ENCODE measurements at regions not wholly inside any gene's neighbourhood (a gene's known extent, or its start where the extent isn't known, plus 50 kb on each side); places are given as distances from the start of the nearest gene placed in this dataset.

GRCh38 chr6:67664942-67665341, 970.1 kb upstream of the ADGRB3 start (continued):
- TF ChIP-seq, protein P1, sequence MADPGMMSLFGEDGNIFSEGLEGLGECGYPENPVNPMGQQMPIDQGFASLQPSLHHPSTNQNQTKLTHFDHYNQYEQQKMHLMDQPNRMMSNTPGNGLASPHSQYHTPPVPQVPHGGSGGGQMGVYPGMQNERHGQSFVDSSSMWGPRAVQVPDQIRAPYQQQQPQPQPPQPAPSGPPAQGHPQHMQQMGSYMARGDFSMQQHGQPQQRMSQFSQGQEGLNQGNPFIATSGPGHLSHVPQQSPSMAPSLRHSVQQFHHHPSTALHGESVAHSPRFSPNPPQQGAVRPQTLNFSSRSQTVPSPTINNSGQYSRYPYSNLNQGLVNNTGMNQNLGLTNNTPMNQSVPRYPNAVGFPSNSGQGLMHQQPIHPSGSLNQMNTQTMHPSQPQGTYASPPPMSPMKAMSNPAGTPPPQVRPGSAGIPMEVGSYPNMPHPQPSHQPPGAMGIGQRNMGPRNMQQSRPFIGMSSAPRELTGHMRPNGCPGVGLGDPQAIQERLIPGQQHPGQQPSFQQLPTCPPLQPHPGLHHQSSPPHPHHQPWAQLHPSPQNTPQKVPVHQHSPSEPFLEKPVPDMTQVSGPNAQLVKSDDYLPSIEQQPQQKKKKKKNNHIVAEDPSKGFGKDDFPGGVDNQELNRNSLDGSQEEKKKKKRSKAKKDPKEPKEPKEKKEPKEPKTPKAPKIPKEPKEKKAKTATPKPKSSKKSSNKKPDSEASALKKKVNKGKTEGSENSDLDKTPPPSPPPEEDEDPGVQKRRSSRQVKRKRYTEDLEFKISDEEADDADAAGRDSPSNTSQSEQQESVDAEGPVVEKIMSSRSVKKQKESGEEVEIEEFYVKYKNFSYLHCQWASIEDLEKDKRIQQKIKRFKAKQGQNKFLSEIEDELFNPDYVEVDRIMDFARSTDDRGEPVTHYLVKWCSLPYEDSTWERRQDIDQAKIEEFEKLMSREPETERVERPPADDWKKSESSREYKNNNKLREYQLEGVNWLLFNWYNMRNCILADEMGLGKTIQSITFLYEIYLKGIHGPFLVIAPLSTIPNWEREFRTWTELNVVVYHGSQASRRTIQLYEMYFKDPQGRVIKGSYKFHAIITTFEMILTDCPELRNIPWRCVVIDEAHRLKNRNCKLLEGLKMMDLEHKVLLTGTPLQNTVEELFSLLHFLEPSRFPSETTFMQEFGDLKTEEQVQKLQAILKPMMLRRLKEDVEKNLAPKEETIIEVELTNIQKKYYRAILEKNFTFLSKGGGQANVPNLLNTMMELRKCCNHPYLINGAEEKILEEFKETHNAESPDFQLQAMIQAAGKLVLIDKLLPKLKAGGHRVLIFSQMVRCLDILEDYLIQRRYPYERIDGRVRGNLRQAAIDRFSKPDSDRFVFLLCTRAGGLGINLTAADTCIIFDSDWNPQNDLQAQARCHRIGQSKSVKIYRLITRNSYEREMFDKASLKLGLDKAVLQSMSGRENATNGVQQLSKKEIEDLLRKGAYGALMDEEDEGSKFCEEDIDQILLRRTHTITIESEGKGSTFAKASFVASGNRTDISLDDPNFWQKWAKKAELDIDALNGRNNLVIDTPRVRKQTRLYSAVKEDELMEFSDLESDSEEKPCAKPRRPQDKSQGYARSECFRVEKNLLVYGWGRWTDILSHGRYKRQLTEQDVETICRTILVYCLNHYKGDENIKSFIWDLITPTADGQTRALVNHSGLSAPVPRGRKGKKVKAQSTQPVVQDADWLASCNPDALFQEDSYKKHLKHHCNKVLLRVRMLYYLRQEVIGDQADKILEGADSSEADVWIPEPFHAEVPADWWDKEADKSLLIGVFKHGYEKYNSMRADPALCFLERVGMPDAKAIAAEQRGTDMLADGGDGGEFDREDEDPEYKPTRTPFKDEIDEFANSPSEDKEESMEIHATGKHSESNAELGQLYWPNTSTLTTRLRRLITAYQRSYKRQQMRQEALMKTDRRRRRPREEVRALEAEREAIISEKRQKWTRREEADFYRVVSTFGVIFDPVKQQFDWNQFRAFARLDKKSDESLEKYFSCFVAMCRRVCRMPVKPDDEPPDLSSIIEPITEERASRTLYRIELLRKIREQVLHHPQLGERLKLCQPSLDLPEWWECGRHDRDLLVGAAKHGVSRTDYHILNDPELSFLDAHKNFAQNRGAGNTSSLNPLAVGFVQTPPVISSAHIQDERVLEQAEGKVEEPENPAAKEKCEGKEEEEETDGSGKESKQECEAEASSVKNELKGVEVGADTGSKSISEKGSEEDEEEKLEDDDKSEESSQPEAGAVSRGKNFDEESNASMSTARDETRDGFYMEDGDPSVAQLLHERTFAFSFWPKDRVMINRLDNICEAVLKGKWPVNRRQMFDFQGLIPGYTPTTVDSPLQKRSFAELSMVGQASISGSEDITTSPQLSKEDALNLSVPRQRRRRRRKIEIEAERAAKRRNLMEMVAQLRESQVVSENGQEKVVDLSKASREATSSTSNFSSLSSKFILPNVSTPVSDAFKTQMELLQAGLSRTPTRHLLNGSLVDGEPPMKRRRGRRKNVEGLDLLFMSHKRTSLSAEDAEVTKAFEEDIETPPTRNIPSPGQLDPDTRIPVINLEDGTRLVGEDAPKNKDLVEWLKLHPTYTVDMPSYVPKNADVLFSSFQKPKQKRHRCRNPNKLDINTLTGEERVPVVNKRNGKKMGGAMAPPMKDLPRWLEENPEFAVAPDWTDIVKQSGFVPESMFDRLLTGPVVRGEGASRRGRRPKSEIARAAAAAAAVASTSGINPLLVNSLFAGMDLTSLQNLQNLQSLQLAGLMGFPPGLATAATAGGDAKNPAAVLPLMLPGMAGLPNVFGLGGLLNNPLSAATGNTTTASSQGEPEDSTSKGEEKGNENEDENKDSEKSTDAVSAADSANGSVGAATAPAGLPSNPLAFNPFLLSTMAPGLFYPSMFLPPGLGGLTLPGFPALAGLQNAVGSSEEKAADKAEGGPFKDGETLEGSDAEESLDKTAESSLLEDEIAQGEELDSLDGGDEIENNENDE (IDR thresholded peaks at IDR 0.05; ENCODE audit: insufficient replicate concordance, low read length) = no peak
- TF ChIP-seq, protein P2, sequence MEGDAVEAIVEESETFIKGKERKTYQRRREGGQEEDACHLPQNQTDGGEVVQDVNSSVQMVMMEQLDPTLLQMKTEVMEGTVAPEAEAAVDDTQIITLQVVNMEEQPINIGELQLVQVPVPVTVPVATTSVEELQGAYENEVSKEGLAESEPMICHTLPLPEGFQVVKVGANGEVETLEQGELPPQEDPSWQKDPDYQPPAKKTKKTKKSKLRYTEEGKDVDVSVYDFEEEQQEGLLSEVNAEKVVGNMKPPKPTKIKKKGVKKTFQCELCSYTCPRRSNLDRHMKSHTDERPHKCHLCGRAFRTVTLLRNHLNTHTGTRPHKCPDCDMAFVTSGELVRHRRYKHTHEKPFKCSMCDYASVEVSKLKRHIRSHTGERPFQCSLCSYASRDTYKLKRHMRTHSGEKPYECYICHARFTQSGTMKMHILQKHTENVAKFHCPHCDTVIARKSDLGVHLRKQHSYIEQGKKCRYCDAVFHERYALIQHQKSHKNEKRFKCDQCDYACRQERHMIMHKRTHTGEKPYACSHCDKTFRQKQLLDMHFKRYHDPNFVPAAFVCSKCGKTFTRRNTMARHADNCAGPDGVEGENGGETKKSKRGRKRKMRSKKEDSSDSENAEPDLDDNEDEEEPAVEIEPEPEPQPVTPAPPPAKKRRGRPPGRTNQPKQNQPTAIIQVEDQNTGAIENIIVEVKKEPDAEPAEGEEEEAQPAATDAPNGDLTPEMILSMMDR (IDR thresholded peaks at IDR 0.05; ENCODE audit: control extremely low read depth in 1 of 3, insufficient read depth in 1 of 3, low read depth in 1 of 3, low read length in 3 of 3) = no peak
- TF ChIP-seq SP2 (IDR thresholded peaks at IDR 0.05; ENCODE audit: low read length) (no peak), GTF2F1 (IDR thresholded peaks at IDR 0.05; ENCODE audit: borderline replicate concordance, low read depth, low read length) (no peak), CBX5 (IDR thresholded peaks at IDR 0.05; ENCODE audit: low read depth, low read length) (no peak), BRCA1 (IDR thresholded peaks at IDR 0.05; ENCODE audit: low read depth, low read length) (no peak), RNF2 (IDR thresholded peaks at IDR 0.05; ENCODE audit: borderline replicate concordance, low read depth, low read length, missing control alignments, poor library complexity, severe bottlenecking) (no peak)

Data from H1 (cell line).